Body of pancreas (tissue), 4 donors: ENCODE measurements at regions not wholly inside any gene's neighbourhood (a gene's known extent, or its start where the extent isn't known, plus 50 kb on each side); places are given as distances from the start of the nearest gene placed in this dataset.

Source experiments
- CTCF ChIP-seq, 7 experiments: fragments of 450-650 bp in 4 of 7; fragments of 200-600 bp in 3 of 7; sonication (generic) in 3 of 7; IDR thresholded peaks; one replicate each; pipeline ENCODE4 v1.5.1; 2016 to 2019; ENCODE audit warnings: antibody characterized with exemption in 7 of 7
- POLR2A ChIP-seq, 3 donors: fragments of 450-650 bp; IDR thresholded peaks; one replicate each; pipeline ENCODE4 v1.6.1; 2016; ENCODE audit warnings: antibody characterized with exemption in 3 of 3, mild to moderate bottlenecking in 2 of 3

DNA sequence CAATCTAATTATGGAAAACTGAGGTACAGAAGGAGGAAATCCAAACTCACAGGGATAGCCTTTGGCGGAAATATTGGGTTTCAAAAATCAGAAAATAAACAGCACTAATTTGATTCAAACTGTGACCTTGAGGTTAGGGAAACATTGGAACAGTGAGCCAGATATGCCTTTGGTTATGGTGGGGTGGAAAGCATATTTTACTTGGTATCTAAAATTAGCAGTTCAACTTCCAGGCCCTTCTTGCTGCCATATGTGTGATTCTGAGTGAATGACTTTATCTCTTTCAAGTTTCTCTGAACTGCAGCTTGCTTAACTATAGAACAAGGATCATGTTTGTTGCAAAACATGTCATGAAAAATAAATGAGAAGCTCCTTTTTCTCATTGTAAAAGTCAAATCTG lies 240.9 kb upstream of the VEGFC start:
- TF ChIP-seq POLR2A (IDR thresholded peaks at IDR 0.05) (no peak), CTCF (IDR thresholded peaks at IDR 0.05) (no peak)
